A673 (cell line): ENCODE measurements at regions not wholly inside any gene's neighbourhood (a gene's known extent, or its start where the extent isn't known, plus 50 kb on each side); places are given as distances from the start of the nearest gene placed in this dataset.
A peak's percentile ranks its signal among the peaks of the same experiment; 100 is the strongest.

Experiments used
- BruUV-seq: library from RNA; stranded (reverse); fragments of 400-500 nt; replicated peaks from 2 replicates; lab custom pipeline; 2021; lab: Mats Ljungman, UMichigan
- CTCF ChIA-PET: fragments of 300-600 bp; sonication (Branson Sonifier 250); formaldehyde crosslinking; loops from one replicate; lab custom pipeline; 2022; ENCODE audit warnings: antibody characterized with exemption; lab: Charles Lee
- POLR2A ChIA-PET: fragments of 300-600 bp; sonication (Branson Sonifier 250); formaldehyde crosslinking; loops from one replicate; lab custom pipeline; 2022; ENCODE audit warnings: antibody characterized with exemption; ENCODE audit not compliant: low non-redundant PET; lab: Charles Lee
- DNase-seq: peaks from one replicate; pipeline ENCODE4 v3.0.0-alpha.2; 2015; ENCODE audit warnings: low spot score
- H3K27ac ChIP-seq: fragments of 200-600 bp; sonication (generic); 2 replicates; pipeline ENCODE4 v1.5.1; 2016; ENCODE audit warnings: mixed run types, low read depth, mild to moderate bottlenecking, mixed read lengths, antibody characterized with exemption, low read length; ENCODE audit not compliant: poor library complexity, severe bottlenecking
- H3K27me3 ChIP-seq: fragments of 200-600 bp; sonication (generic); replicated peaks from 2 replicates; pipeline ENCODE4 v1.6.1; 2017; ENCODE audit warnings: mixed run types, low read depth, mild to moderate bottlenecking, mixed read lengths, antibody characterized with exemption, low read length; ENCODE audit not compliant: insufficient read depth, poor library complexity
- H3K36me3 ChIP-seq: fragments of 200-600 bp; sonication (generic); 2 replicates; pipeline ENCODE4 v1.6.1; 2016; ENCODE audit warnings: mixed run types, mild to moderate bottlenecking, mixed read lengths, antibody characterized with exemption, low read length; ENCODE audit not compliant: insufficient read depth, poor library complexity, severe bottlenecking
- H3K4me1 ChIP-seq: fragments of 200-600 bp; sonication (generic); 2 replicates; pipeline ENCODE4 v1.6.1; 2017; ENCODE audit warnings: mixed run types, mild to moderate bottlenecking, mixed read lengths, antibody characterized with exemption, low read length; ENCODE audit not compliant: insufficient read depth, poor library complexity, severe bottlenecking
- H3K4me3 ChIP-seq: fragments of 200-600 bp; sonication (generic); 2 replicates; pipeline ENCODE4 v1.5.1; 2016; ENCODE audit warnings: low read depth, mixed run types, mild to moderate bottlenecking, mixed read lengths, low read length; ENCODE audit not compliant: poor library complexity, severe bottlenecking
- H3K9me3 ChIP-seq: fragments of 200-600 bp; sonication (generic); 2 replicates; pipeline ENCODE4 v1.6.1; 2016; ENCODE audit warnings: mixed run types, low read depth, mild to moderate bottlenecking, mixed read lengths, antibody characterized with exemption, low read length; ENCODE audit not compliant: poor library complexity, severe bottlenecking
- CTCF ChIP-seq: fragments of 300-800, 200-600 bp; sonication (generic); conservative IDR thresholded peaks from 2 replicates; pipeline ENCODE4 v1.5.1; 2017; ENCODE audit warnings: low read depth, mild to moderate bottlenecking, antibody characterized with exemption, low read length, moderate library complexity, mixed read lengths
- EZH2 ChIP-seq: fragments of 200-600 bp; sonication (generic); IDR thresholded peaks from 2 replicates; pipeline ENCODE4 v1.6.1; 2017; ENCODE audit warnings: borderline replicate concordance, low read depth, mild to moderate bottlenecking, mixed read lengths, antibody characterized with exemption, low read length; ENCODE audit not compliant: poor library complexity, severe bottlenecking
- intact Hi-C: fragments of 100-400 bp; cut with micrococcal nuclease; formaldehyde crosslinking; loops from one replicate; pipeline ENCODE4 v1.10.0; 2022; ENCODE audit not compliant: unreplicated experiment

GRCh38 chr17:79148584-79148983 lies 74.0 kb downstream of the ENGASE start:
- Histone ChIP-seq H3K27me3 (peaks cover 26% of the 10 kb centered on the region), H3K27ac (no peak overlapping the region), H3K4me1 (no peaks in the 10 kb centered on the region), H3K4me3 (no peak overlapping the region), H3K9me3 (no peaks in the 10 kb centered on the region), H3K36me3 (no peaks in the 10 kb centered on the region)
- intact Hi-C loops, result no loop called here
- no TSS peak for BruUV-seq
- DNase-seq, result no peak
- ChIA-PET CTCF (no interaction called here), POLR2A (no interaction called here)
- no peak for TF ChIP-seq CTCF
- TF ChIP-seq EZH2, result no peak

- ChIA-PET POLR2A (no interaction called here), CTCF (no interaction called here)
- TF ChIP-seq EZH2 (no peak), CTCF (0 out of 2 replicates have a peak, but pooled peaks have one; percentile 15)
- Histone ChIP-seq H3K4me3 (no peak overlapping the region), H3K4me1 (no peaks in the 10 kb centered on the region), H3K27ac (no peak overlapping the region), H3K9me3 (no peaks in the 10 kb centered on the region), H3K27me3 (peaks cover 19% of the 10 kb centered on the region), H3K36me3 (no peaks in the 10 kb centered on the region)
- BruUV-seq, result no TSS peak
- intact Hi-C loops, result no loop called here
- DNase-seq, result no peak
Measured at GRCh38 chr17:79147746-79148506, 73.3 kb downstream of the ENGASE start.

- POLR2A ChIA-PET, result no interaction called here
- no peaks in the 10 kb centered on the region for H3K9me3 ChIP-seq
- no peaks in the 10 kb centered on the region for H3K4me1 ChIP-seq
- CTCF ChIA-PET, result interaction anchor here (0.6 kb wide), 1 partner anchor 247 kb away, joined by 3 read pairs; no protein-coding TSS in a partner anchor
- no peak for TF ChIP-seq EZH2
- TF ChIP-seq CTCF, result no peak
- H3K4me3 ChIP-seq, result no peak overlapping the region
- BruUV-seq, result no TSS peak
- no peaks in the 10 kb centered on the region for H3K36me3 ChIP-seq
- no peak for DNase-seq
- H3K27ac ChIP-seq, result no peak overlapping the region
- intact Hi-C loops, result no loop called here
- H3K27me3 ChIP-seq, result peaks cover 20% of the 10 kb centered on the region
Measured at GRCh38 chr17:79146562-79146961, 71.9 kb downstream of the ENGASE start.
